Posterior vena cava (tissue), 2 donors: ENCODE measurements at regions not wholly inside any gene's neighbourhood (a gene's known extent, or its start where the extent isn't known, plus 50 kb on each side); places are given as distances from the start of the nearest gene placed in this dataset.

Source experiments
- DNase-seq: peaks from one replicate; pipeline ENCODE4 v3.0.0-alpha.2; 2020; ENCODE audit warnings: low spot score
- intact Hi-C, 2 donors: fragments of 100-400 bp; cut with DNase I; formaldehyde crosslinking; loops; one replicate each; pipeline versions ENCODE4 v1.14.1 to v1.14.2; 2022 to 2023
- donor health status: DM: yes; HTN: yes; CAD: no.
- donor health status: DM: yes; HTN: yes; CAD: no.

GRCh38 chrX:131942034-131942433 lies 81.1 kb upstream of the STK26 start:
- no peak for DNase-seq
- intact Hi-C loops, result no loop called here

DNA sequence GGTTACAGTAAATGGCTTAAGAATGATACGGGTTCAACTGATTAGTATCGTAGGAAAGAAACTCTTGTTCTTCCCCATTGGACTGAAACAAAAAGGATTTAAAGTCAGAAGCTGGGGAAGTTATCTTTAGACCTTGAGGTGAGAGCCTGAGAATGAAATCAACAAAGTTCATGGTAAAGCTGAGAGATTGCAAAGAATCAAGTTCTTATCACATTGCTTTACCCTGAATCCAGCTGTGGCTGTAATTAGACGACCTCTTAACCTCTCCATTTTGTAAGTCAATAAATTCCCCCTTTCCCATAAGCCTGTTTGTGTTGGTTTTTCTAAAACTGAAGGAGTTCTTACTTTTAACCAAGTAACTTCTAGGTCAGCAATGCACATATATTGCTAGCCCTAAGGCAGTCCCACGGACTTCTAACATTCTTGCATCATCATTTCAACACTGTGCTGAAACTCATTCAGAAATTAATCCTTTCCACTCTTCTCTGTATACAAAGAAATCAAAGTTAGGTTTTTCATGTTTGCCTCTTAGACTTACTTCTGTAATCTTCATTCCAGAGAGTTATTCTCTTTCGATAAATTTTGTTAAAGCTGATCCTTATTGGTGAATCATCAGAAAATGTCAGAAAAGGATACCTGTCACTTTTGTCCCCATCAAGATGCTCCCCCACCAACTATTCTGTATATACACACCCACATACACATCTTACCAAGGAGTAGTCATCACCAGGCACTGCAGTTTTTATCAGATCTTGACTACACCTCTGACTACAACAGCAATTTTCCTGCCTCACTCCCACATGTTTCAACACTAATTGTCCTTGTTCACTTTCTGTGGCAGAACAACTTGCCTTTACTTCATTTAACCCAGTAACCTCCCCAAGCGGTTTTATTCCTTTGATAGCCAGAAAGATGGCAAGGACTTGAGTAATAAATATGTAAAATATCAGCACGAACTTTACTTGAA lies 77.9 kb upstream of the STK26 start:
- intact Hi-C loops, result no loop called here
- DNase-seq, result no peak

GRCh38 chrX:131951166-131951565 lies 71.9 kb upstream of the STK26 start:
- intact Hi-C loops, result no loop called here
- DNase-seq, result no peak

- intact Hi-C loops, result no loop called here
- DNase-seq, result no peak
These were observed 67.9 kb upstream of the STK26 start for GRCh38 chrX:131955099-131955777.

GRCh38 chrX:131958724-131959123 lies 64.4 kb upstream of the STK26 start:
- no peak for DNase-seq

DNA sequence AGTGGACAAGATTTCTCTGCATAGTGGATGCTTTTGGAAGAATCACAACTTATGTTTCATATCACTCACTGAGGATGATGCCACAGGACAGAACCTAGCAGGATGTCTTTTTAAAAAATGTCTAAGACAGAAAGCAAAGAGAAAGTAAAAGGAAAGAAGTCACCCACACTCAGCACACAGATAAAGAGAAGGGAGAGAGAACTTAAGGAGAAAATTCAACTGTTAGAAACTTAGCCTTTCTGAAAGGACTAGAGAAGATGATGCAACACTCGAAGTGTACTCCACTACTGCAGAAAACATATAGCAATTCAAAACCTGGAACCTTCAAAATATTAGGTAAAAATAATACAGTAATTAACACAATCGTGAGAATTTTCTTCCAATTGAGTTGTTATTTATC lies 52.8 kb upstream of the STK26 start:
- intact Hi-C loops, result no loop called here
- no peak for DNase-seq

More at GRCh38 chrX:131958724-131959123, 64.4 kb upstream of the STK26 start:
- intact Hi-C loops, result no loop called here
